NB4 (cell line): ENCODE measurements at regions not wholly inside any gene's neighbourhood (a gene's known extent, or its start where the extent isn't known, plus 50 kb on each side); places are given as distances from the start of the nearest gene placed in this dataset.

ENCODE experiments used
- CTCF ChIP-seq: IDR thresholded peaks from one replicate; pipeline ENCODE4 v1.5.1; 2012; ENCODE audit warnings: low read depth, low read length
- MAX ChIP-seq: IDR thresholded peaks from 2 replicates; pipeline ENCODE4 v1.6.1; 2011; ENCODE audit warnings: low read depth, low read length
- MYC ChIP-seq: IDR thresholded peaks from 2 replicates; pipeline ENCODE4 v1.6.1; 2011; ENCODE audit warnings: low read depth, low read length
- POLR2A ChIP-seq: IDR thresholded peaks from 2 replicates; pipeline ENCODE4 v1.6.1; 2011; ENCODE audit warnings: mild to moderate bottlenecking; ENCODE audit not compliant: insufficient read length; ENCODE audit errors: extremely low read depth

- TF ChIP-seq CTCF (no peak), POLR2A (no peak), MAX (no peak), MYC (no peak)
Measured at GRCh38 chr6:133814238-133814637, 74.7 kb upstream of the TCF21 start.
